ENCODE measurements at regions not wholly inside any gene's neighbourhood (a gene's known extent, or its start where the extent isn't known, plus 50 kb on each side); places are given as distances from the start of the nearest gene placed in this dataset.
"Not testable (repeated sequence)": the region's sequence is repeated elsewhere in the genome, so short reads cannot be mapped to it uniquely, and the experiment has no call there.

DNA sequence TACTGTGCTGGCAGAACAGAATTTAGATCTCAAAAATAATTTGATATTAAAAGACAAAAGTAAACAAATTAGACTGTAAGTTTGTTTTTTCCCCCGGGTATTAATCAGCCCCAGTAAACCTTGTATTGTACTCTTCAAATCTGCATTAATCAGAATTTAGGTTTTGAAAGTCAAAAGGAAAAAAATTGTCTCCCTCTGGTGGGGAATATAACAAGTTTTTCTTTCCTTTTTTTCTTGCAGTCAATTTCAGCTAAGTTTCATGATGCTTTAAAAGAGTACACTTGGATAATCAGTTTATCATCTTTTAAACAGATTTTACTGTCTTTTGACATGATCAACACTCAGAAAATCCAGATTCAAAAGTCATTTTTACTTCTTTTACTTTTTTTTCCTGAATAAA, 134.5 kb upstream of the PKN2 start:
- no peak overlapping the region for H3K27ac ChIP-seq (ENCODE audit: low read depth, low read length)
- H3K27me3 ChIP-seq (ENCODE audit: control insufficient read depth in 1 of 2, insufficient read depth in 2 of 2, low read length in 2 of 2) = no peaks in the 10 kb centered on the region
- no peaks in the 10 kb centered on the region for H3K9me3 ChIP-seq (ENCODE audit: low read length)
- no peaks in the 10 kb centered on the region for H3K36me3 ChIP-seq (ENCODE audit: insufficient read depth, low read length)
- no peak overlapping the region for H3K4me3 ChIP-seq (ENCODE audit: low read depth in 1 of 2, low read length in 2 of 2)
- no peak overlapping the region for H3K9ac ChIP-seq (ENCODE audit: low read length)
- H3K4me1 ChIP-seq (ENCODE audit: insufficient read depth, low read length) = no peaks in the 10 kb centered on the region

DNA sequence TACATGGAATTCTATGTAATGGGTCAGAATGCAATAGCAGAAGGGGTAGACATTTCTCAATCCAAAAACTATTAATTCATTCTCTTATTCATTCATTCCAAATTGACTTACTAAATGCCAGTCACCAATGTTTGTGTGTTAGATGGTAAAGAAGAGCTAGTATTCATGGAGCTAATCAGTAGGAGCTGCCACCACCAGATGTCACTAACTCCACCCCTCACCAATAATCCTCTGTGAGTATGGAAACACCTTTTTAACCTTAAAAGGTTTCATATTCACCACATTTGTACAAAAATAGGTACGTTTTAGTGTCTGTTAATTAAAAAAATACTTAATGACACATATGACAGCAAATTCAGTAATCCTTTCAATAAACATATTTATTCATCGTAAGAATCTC, 131.8 kb upstream of the PKN2 start:
- H3K27me3 ChIP-seq (ENCODE audit: control insufficient read depth in 1 of 2, insufficient read depth in 2 of 2, low read length in 2 of 2) = no peaks in the 10 kb centered on the region
- H3K27ac ChIP-seq (ENCODE audit: low read depth, low read length) = no peak overlapping the region
- no peaks in the 10 kb centered on the region for H3K36me3 ChIP-seq (ENCODE audit: insufficient read depth, low read length)
- H3K9me3 ChIP-seq (ENCODE audit: low read length) = no peaks in the 10 kb centered on the region
- no peak overlapping the region for H3K4me3 ChIP-seq (ENCODE audit: low read depth in 1 of 2, low read length in 2 of 2)
- H3K4me1 ChIP-seq (ENCODE audit: insufficient read depth, low read length) = no peaks in the 10 kb centered on the region
- H3K9ac ChIP-seq (ENCODE audit: low read length) = no peak overlapping the region

DNA sequence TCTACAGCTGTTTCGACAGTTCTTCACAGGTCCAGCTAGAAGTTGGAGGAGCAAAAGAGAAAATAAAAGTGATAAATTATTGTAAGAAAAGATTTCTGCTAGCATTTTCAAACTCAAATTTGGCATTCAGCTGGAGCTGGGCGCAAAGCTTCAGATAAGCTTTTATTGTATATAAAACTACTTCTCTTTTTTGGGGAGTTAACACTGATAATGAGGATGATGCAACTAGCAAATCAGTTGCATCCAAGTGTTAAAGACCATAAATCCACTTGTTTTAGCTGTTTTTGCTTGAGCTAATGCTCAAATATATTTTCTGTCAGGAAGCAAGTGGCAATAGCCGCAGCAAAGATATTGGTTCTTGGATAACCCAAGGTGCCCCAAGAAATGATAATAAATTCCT, 127.1 kb upstream of the PKN2 start:
- H3K4me1 ChIP-seq (ENCODE audit: insufficient read depth, low read length) = no peaks in the 10 kb centered on the region
- no peak overlapping the region for H3K27ac ChIP-seq (ENCODE audit: low read depth, low read length)
- no peak overlapping the region for H3K4me3 ChIP-seq (ENCODE audit: low read depth in 1 of 2, low read length in 2 of 2)
- H3K36me3 ChIP-seq (ENCODE audit: insufficient read depth, low read length) = no peaks in the 10 kb centered on the region
- H3K27me3 ChIP-seq (ENCODE audit: control insufficient read depth in 1 of 2, insufficient read depth in 2 of 2, low read length in 2 of 2) = no peaks in the 10 kb centered on the region
- no peaks in the 10 kb centered on the region for H3K9me3 ChIP-seq (ENCODE audit: low read length)
- no peak overlapping the region for H3K9ac ChIP-seq (ENCODE audit: low read length)

- Histone ChIP-seq H3K4me3 (ENCODE audit: low read depth in 1 of 2, low read length in 2 of 2) (no peak overlapping the region), H3K9ac (ENCODE audit: low read length) (no peak overlapping the region), H3K4me1 (ENCODE audit: insufficient read depth, low read length) (no peaks in the 10 kb centered on the region), H3K27ac (ENCODE audit: low read depth, low read length) (no peak overlapping the region), H3K27me3 (ENCODE audit: control insufficient read depth in 1 of 2, insufficient read depth in 2 of 2, low read length in 2 of 2) (no peaks in the 10 kb centered on the region), H3K36me3 (ENCODE audit: insufficient read depth, low read length) (no peaks in the 10 kb centered on the region), H3K9me3 (ENCODE audit: low read length) (no peaks in the 10 kb centered on the region)
Observed at GRCh38 chr1:88560621-88561020, 123.5 kb upstream of the PKN2 start.

DNA sequence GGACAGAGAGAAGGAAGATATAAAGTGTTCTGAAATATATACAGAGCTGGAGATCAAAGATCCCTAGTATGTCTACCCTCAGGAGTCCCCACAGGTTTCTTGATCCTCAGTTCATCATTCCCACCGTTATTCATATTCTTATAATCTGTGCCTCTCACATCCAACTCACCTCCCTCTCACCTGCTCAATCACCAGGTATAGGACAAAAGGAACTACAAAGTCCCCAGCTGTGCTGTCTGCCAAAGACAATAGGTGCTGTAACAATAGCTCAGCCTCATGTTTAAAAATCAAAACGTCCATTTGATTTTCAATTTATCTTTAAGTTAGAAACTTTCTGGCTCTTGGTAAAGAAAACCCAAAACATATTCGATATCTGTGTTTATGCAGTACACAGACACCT, 121.1 kb upstream of the PKN2 start:
- Histone ChIP-seq H3K27ac (ENCODE audit: low read depth, low read length) (no peak overlapping the region), H3K9ac (ENCODE audit: low read length) (no peak overlapping the region), H3K4me1 (ENCODE audit: insufficient read depth, low read length) (no peaks in the 10 kb centered on the region), H3K9me3 (ENCODE audit: low read length) (no peaks in the 10 kb centered on the region), H3K36me3 (ENCODE audit: insufficient read depth, low read length) (no peaks in the 10 kb centered on the region), H3K4me3 (ENCODE audit: low read depth in 1 of 2, low read length in 2 of 2) (no peak overlapping the region), H3K27me3 (ENCODE audit: control insufficient read depth in 1 of 2, insufficient read depth in 2 of 2, low read length in 2 of 2) (no peaks in the 10 kb centered on the region)

DNA sequence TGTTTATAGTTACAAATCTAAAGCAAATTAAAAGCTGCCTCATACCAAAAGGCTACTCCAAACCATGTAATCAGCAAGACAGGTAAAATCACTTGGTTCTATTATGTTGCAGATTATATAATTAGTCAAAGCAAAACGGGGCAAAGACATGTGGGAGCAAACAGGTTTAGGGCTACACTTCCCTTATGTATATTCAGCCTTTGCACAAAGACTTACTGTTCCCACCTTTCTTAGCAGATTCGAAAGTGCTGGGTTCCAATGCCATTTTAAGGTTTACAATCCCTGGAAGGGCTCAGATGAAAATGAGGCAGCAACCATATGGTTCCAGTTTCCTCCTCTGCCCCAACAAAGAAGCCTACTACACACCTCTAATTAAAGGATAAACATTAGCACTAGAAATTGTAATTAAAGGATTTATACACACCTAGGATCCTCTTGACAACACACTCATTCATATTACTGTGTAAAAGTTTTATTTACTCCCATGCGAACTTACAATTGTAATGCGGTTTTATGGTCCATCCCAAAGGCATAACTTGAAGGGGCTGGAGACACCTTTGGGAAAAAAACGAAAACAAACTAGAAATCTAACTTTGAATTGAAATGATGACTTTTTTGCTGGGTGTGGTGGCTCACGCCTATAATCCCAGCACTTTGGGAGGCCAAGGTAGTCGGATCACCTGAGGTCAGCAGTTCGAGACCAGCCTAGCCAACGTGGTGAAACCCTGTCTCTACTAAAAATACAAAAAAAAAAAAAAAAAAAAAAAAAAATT, 117.3 kb upstream of the PKN2 start:
- H3K4me1 ChIP-seq (ENCODE audit: insufficient read depth, low read length) = no peaks in the 10 kb centered on the region

DNA sequence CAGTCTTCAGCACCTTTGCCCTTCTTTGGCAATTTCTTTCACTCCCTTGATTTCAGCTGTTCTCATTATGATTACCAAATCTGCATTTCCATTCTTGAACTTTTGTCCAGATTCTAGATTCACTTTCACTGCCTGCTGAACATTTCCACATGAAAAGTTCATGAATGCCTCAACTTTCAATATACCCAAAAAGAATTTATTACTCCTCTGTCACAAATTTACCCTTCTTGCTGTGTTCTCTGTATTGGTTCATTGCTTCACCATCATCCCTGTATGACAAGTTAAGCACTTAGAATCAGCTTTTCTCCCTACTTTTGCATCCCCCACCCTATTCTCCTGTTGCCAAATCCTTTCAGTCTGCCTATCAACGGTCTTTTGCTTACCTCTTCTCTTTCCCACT, 112.6 kb upstream of the PKN2 start:
- Histone ChIP-seq H3K4me3 (ENCODE audit: low read depth in 1 of 2, low read length in 2 of 2) (no peak overlapping the region), H3K36me3 (ENCODE audit: insufficient read depth, low read length) (no peaks in the 10 kb centered on the region), H3K4me1 (ENCODE audit: insufficient read depth, low read length) (no peaks in the 10 kb centered on the region), H3K9me3 (ENCODE audit: low read length) (no peaks in the 10 kb centered on the region), H3K9ac (ENCODE audit: low read length) (no peak overlapping the region), H3K27ac (ENCODE audit: low read depth, low read length) (no peak overlapping the region), H3K27me3 (ENCODE audit: control insufficient read depth in 1 of 2, insufficient read depth in 2 of 2, low read length in 2 of 2) (no peaks in the 10 kb centered on the region)

More for the DNA sequence above, 117.3 kb upstream of the PKN2 start:
- no peaks in the 10 kb centered on the region for H3K36me3 ChIP-seq (ENCODE audit: insufficient read depth, low read length)
- H3K9me3 ChIP-seq (ENCODE audit: low read length) = no peaks in the 10 kb centered on the region
- H3K27me3 ChIP-seq (ENCODE audit: control insufficient read depth in 1 of 2, insufficient read depth in 2 of 2, low read length in 2 of 2) = no peaks in the 10 kb centered on the region
- H3K27ac ChIP-seq (ENCODE audit: low read depth, low read length) = no peak overlapping the region
- H3K4me3 ChIP-seq (ENCODE audit: low read depth in 1 of 2, low read length in 2 of 2) = no peak overlapping the region
- H3K9ac ChIP-seq (ENCODE audit: low read length) = no peak overlapping the region

- no peak overlapping the region for H3K27ac ChIP-seq (ENCODE audit: low read depth, low read length)
- H3K9ac ChIP-seq (ENCODE audit: low read length) = no peak overlapping the region
- no peaks in the 10 kb centered on the region for H3K9me3 ChIP-seq (ENCODE audit: low read length)
- no peaks in the 10 kb centered on the region for H3K36me3 ChIP-seq (ENCODE audit: insufficient read depth, low read length)
- no peaks in the 10 kb centered on the region for H3K4me1 ChIP-seq (ENCODE audit: insufficient read depth, low read length)
- H3K4me3 ChIP-seq (ENCODE audit: low read depth in 1 of 2, low read length in 2 of 2) = no peak overlapping the region
- H3K27me3 ChIP-seq (ENCODE audit: control insufficient read depth in 1 of 2, insufficient read depth in 2 of 2, low read length in 2 of 2) = no peaks in the 10 kb centered on the region
Observed at GRCh38 chr1:88579598-88579997, 104.5 kb upstream of the PKN2 start.

DNA sequence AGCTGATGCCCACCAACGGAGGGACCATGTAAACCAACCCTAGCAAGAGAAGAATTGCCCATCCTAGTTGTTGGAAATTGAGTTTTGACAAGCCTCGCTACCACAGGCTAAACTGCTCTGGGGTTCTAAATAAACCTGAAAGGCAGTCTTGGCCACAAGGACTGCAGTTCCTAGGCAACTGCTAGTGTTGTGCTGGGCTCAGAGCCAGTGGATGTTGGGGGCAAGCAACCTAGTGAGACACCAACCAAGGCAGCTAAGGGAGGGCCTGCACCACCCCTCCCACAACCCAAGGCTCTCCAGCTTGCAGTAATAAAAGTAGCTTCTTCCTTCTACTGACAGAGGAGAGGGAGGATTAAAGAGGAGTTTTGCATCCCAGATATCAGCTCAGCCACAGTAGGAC, 102.4 kb upstream of the PKN2 start:
- H3K27me3 ChIP-seq (ENCODE audit: control insufficient read depth in 1 of 2, insufficient read depth in 2 of 2, low read length in 2 of 2) = no peaks in the 10 kb centered on the region
- H3K36me3 ChIP-seq (ENCODE audit: insufficient read depth, low read length) = no peaks in the 10 kb centered on the region
- H3K27ac ChIP-seq (ENCODE audit: low read depth, low read length) = no peak overlapping the region
- no peak overlapping the region for H3K9ac ChIP-seq (ENCODE audit: low read length)
- H3K4me1 ChIP-seq (ENCODE audit: insufficient read depth, low read length) = no peaks in the 10 kb centered on the region
- no peak overlapping the region for H3K4me3 ChIP-seq (ENCODE audit: low read depth in 1 of 2, low read length in 2 of 2)
- H3K9me3 ChIP-seq (ENCODE audit: low read length) = no peaks in the 10 kb centered on the region

DNA sequence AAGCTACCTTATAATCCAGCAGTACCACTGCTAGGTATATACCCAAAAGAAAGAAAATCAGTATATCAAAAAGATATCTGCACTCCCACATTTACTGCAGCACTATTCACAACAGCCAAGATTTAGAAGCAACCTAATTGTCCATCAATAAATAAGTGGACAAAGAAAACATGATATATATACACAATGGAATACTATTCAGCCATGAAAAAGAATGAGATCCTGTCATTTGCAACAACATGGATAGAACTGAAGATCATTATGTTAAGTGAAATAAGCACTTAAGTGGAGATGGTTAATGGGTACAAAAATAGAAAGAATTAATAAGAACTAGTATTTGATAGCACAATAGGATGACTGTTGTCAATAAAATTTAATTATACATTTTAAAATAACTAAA, 90.7 kb upstream of the PKN2 start:
- Histone ChIP-seq H3K4me3 (ENCODE audit: low read depth in 1 of 2, low read length in 2 of 2) (no peak overlapping the region), H3K9ac (ENCODE audit: low read length) (no peak overlapping the region), H3K27me3 (ENCODE audit: control insufficient read depth in 1 of 2, insufficient read depth in 2 of 2, low read length in 2 of 2) (no peaks in the 10 kb centered on the region), H3K9me3 (ENCODE audit: low read length) (no peaks in the 10 kb centered on the region), H3K27ac (ENCODE audit: low read depth, low read length) (no peak overlapping the region), H3K4me1 (ENCODE audit: insufficient read depth, low read length) (no peaks in the 10 kb centered on the region), H3K36me3 (ENCODE audit: insufficient read depth, low read length) (no peaks in the 10 kb centered on the region)

DNA sequence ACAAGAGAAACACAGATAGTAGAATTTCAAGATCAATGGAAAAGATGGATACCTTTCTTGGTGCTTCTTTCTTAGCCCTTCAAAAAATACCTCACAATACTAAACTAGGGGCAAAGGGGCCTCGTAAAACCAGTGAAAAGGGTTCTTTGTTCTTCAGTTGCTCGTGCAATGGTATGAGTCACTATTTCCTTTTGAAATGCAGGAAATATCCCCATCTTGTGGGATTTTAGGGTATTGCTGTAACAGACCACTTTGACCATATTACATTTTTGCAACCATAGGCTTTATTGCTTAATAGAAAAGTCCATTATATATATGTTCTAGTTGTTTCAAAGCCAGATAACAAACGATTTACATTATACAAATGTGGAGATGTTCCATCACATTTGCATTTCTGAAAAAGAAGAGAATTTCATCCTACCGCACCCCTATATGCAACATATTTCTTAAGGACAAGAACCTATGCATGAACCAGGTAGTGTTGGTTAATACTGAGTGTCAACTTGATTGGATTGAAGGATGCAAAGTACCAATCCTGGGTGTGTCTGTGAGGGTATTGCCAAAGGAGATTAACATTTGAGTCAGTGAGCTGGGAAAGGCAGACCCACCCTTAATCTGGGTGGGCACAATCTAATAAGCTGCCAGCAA, 88.6 kb upstream of the PKN2 start:
- H3K9me3 ChIP-seq (ENCODE audit: low read length) = no peaks in the 10 kb centered on the region
- H3K27ac ChIP-seq (ENCODE audit: low read depth, low read length) = no peak overlapping the region
- H3K9ac ChIP-seq (ENCODE audit: low read length) = no peak overlapping the region
- H3K27me3 ChIP-seq (ENCODE audit: control insufficient read depth in 1 of 2, insufficient read depth in 2 of 2, low read length in 2 of 2) = no peaks in the 10 kb centered on the region
- H3K36me3 ChIP-seq (ENCODE audit: insufficient read depth, low read length) = no peaks in the 10 kb centered on the region
- no peaks in the 10 kb centered on the region for H3K4me1 ChIP-seq (ENCODE audit: insufficient read depth, low read length)
- no peak overlapping the region for H3K4me3 ChIP-seq (ENCODE audit: low read depth in 1 of 2, low read length in 2 of 2)

- H3K9ac ChIP-seq (ENCODE audit: low read length); H3K27ac ChIP-seq (ENCODE audit: low read depth, low read length): not testable (repeated sequence)
Observed at GRCh38 chr1:88597973-88598372, 86.1 kb upstream of the PKN2 start.

More at GRCh38 chr1:88597973-88598372, 86.1 kb upstream of the PKN2 start:
- not testable (repeated sequence) for H3K4me3 ChIP-seq (ENCODE audit: low read depth in 1 of 2, low read length in 2 of 2); H3K4me1 ChIP-seq (ENCODE audit: insufficient read depth, low read length); H3K36me3 ChIP-seq (ENCODE audit: insufficient read depth, low read length); H3K27me3 ChIP-seq (ENCODE audit: control insufficient read depth in 1 of 2, insufficient read depth in 2 of 2, low read length in 2 of 2); H3K9me3 ChIP-seq (ENCODE audit: low read length)

Data from muscle layer of colon (tissue), 2 donors.